ENCODE measurements at regions not wholly inside any gene's neighbourhood (a gene's known extent, or its start where the extent isn't known, plus 50 kb on each side); places are given as distances from the start of the nearest gene placed in this dataset.

- TF ChIP-seq, protein P1, sequence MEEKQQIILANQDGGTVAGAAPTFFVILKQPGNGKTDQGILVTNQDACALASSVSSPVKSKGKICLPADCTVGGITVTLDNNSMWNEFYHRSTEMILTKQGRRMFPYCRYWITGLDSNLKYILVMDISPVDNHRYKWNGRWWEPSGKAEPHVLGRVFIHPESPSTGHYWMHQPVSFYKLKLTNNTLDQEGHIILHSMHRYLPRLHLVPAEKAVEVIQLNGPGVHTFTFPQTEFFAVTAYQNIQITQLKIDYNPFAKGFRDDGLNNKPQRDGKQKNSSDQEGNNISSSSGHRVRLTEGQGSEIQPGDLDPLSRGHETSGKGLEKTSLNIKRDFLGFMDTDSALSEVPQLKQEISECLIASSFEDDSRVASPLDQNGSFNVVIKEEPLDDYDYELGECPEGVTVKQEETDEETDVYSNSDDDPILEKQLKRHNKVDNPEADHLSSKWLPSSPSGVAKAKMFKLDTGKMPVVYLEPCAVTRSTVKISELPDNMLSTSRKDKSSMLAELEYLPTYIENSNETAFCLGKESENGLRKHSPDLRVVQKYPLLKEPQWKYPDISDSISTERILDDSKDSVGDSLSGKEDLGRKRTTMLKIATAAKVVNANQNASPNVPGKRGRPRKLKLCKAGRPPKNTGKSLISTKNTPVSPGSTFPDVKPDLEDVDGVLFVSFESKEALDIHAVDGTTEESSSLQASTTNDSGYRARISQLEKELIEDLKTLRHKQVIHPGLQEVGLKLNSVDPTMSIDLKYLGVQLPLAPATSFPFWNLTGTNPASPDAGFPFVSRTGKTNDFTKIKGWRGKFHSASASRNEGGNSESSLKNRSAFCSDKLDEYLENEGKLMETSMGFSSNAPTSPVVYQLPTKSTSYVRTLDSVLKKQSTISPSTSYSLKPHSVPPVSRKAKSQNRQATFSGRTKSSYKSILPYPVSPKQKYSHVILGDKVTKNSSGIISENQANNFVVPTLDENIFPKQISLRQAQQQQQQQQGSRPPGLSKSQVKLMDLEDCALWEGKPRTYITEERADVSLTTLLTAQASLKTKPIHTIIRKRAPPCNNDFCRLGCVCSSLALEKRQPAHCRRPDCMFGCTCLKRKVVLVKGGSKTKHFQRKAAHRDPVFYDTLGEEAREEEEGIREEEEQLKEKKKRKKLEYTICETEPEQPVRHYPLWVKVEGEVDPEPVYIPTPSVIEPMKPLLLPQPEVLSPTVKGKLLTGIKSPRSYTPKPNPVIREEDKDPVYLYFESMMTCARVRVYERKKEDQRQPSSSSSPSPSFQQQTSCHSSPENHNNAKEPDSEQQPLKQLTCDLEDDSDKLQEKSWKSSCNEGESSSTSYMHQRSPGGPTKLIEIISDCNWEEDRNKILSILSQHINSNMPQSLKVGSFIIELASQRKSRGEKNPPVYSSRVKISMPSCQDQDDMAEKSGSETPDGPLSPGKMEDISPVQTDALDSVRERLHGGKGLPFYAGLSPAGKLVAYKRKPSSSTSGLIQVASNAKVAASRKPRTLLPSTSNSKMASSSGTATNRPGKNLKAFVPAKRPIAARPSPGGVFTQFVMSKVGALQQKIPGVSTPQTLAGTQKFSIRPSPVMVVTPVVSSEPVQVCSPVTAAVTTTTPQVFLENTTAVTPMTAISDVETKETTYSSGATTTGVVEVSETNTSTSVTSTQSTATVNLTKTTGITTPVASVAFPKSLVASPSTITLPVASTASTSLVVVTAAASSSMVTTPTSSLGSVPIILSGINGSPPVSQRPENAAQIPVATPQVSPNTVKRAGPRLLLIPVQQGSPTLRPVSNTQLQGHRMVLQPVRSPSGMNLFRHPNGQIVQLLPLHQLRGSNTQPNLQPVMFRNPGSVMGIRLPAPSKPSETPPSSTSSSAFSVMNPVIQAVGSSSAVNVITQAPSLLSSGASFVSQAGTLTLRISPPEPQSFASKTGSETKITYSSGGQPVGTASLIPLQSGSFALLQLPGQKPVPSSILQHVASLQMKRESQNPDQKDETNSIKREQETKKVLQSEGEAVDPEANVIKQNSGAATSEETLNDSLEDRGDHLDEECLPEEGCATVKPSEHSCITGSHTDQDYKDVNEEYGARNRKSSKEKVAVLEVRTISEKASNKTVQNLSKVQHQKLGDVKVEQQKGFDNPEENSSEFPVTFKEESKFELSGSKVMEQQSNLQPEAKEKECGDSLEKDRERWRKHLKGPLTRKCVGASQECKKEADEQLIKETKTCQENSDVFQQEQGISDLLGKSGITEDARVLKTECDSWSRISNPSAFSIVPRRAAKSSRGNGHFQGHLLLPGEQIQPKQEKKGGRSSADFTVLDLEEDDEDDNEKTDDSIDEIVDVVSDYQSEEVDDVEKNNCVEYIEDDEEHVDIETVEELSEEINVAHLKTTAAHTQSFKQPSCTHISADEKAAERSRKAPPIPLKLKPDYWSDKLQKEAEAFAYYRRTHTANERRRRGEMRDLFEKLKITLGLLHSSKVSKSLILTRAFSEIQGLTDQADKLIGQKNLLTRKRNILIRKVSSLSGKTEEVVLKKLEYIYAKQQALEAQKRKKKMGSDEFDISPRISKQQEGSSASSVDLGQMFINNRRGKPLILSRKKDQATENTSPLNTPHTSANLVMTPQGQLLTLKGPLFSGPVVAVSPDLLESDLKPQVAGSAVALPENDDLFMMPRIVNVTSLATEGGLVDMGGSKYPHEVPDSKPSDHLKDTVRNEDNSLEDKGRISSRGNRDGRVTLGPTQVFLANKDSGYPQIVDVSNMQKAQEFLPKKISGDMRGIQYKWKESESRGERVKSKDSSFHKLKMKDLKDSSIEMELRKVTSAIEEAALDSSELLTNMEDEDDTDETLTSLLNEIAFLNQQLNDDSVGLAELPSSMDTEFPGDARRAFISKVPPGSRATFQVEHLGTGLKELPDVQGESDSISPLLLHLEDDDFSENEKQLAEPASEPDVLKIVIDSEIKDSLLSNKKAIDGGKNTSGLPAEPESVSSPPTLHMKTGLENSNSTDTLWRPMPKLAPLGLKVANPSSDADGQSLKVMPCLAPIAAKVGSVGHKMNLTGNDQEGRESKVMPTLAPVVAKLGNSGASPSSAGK (IDR thresholded peaks at IDR 0.05), result no peak
- no peak for TF ChIP-seq NCOR1 (IDR thresholded peaks at IDR 0.05)
- TF ChIP-seq FOXA1 (IDR thresholded peaks at IDR 0.05; ENCODE audit: borderline replicate concordance), result no peak
- TF ChIP-seq DPF2 (IDR thresholded peaks at IDR 0.05), result no peak
- no peak for TF ChIP-seq MLX (CRISPR knock-in tag; conservative IDR thresholded peaks at IDR 0.05)
- TF ChIP-seq ILK (tag; IDR thresholded peaks at IDR 0.05; ENCODE audit: borderline replicate concordance, low read depth), result no peak
- TF ChIP-seq KLF13 (tag; IDR thresholded peaks at IDR 0.05; ENCODE audit: borderline replicate concordance, low read depth), result no peak
- TF ChIP-seq GTF2A2 (tag; IDR thresholded peaks at IDR 0.05), result no peak
- no peak for TF ChIP-seq MYNN (IDR thresholded peaks at IDR 0.05)
- TF ChIP-seq MYNN (CRISPR knock-in tag; IDR thresholded peaks at IDR 0.05), result no peak
- TF ChIP-seq TSHZ1 (CRISPR knock-in tag; IDR thresholded peaks at IDR 0.05), result no peak
Measured at GRCh38 chr6:18792866-18793265, 405.7 kb downstream of the RNF144B start (continued).
